GM23248 (cell line): ENCODE measurements at regions not wholly inside any gene's neighbourhood (a gene's known extent, or its start where the extent isn't known, plus 50 kb on each side); places are given as distances from the start of the nearest gene placed in this dataset.

Experiments used
- DNase-seq: peaks from one replicate; pipeline ENCODE4 v3.0.0-alpha.2; 2015
- H2AFZ ChIP-seq: fragments of 200-600 bp; sonication (generic); 2 replicates; pipeline ENCODE4 v1.6.1; 2016; ENCODE audit warnings: antibody characterized with exemption
- H3F3A ChIP-seq: fragments of 200-600 bp; sonication (generic); 2 replicates; pipeline ENCODE4 v1.6.1; 2016; ENCODE audit warnings: mild to moderate bottlenecking, antibody characterized with exemption, mixed run types; ENCODE audit not compliant: insufficient read depth
- H3K27ac ChIP-seq: fragments of 200-600 bp; sonication (generic); 2 replicates; pipeline ENCODE4 v1.5.1; 2016; ENCODE audit warnings: mild to moderate bottlenecking
- H3K27me3 ChIP-seq: fragments of 200-600 bp; sonication (generic); replicated peaks from 2 replicates; pipeline ENCODE4 v1.6.1; 2016; ENCODE audit warnings: mild to moderate bottlenecking; ENCODE audit not compliant: insufficient read depth
- H3K36me3 ChIP-seq: fragments of 200-600 bp; sonication (generic); 2 replicates; pipeline ENCODE4 v1.6.1; 2016; ENCODE audit warnings: low read depth, mild to moderate bottlenecking
- H3K4me1 ChIP-seq: fragments of 200-600 bp; sonication (generic); 2 replicates; pipeline ENCODE4 v1.6.1; 2016; ENCODE audit warnings: mild to moderate bottlenecking; ENCODE audit not compliant: insufficient read depth
- H3K4me2 ChIP-seq: fragments of 200-600 bp; sonication (generic); one replicate; pipeline ENCODE4 v1.6.1; 2016; ENCODE audit warnings: mild to moderate bottlenecking; ENCODE audit not compliant: unreplicated experiment
- H3K4me3 ChIP-seq: fragments of 200-600 bp; sonication (generic); 2 replicates; pipeline ENCODE4 v1.5.1; 2016; ENCODE audit warnings: mild to moderate bottlenecking
- H3K79me2 ChIP-seq: fragments of 200-600 bp; sonication (generic); 2 replicates; pipeline ENCODE4 v1.6.1; 2016; ENCODE audit warnings: mild to moderate bottlenecking; ENCODE audit not compliant: insufficient read depth
- H3K9ac ChIP-seq: fragments of 200-600 bp; sonication (generic); 2 replicates; pipeline ENCODE4 v1.6.1; 2016; ENCODE audit warnings: mild to moderate bottlenecking
- H3K9me2 ChIP-seq: fragments of 200-600 bp; sonication (generic); 2 replicates; pipeline ENCODE4 v1.6.1; 2016; ENCODE audit warnings: mixed run types, mild to moderate bottlenecking, moderate library complexity; ENCODE audit not compliant: insufficient read depth
- H3K9me3 ChIP-seq: fragments of 200-600 bp; sonication (generic); one replicate; pipeline ENCODE4 v1.6.1; 2017; ENCODE audit warnings: low read depth
- H4K20me1 ChIP-seq: fragments of 200-600 bp; sonication (generic); 2 replicates; pipeline ENCODE4 v1.6.0; 2016; ENCODE audit not compliant: insufficient read depth
- EZH2 ChIP-seq: fragments of 200-600 bp; sonication (generic); IDR thresholded peaks from 2 replicates; pipeline ENCODE4 v1.6.1; 2018; ENCODE audit warnings: antibody characterized with exemption, mild to moderate bottlenecking; ENCODE audit not compliant: insufficient read depth, poor library complexity, severe bottlenecking
- EZH2phosphoT487 ChIP-seq: fragments of 200-600 bp; sonication (generic); IDR thresholded peaks from 2 replicates; pipeline ENCODE4 v1.6.1; 2018; ENCODE audit warnings: antibody characterized with exemption, moderate library complexity, mild to moderate bottlenecking, low read depth; ENCODE audit not compliant: insufficient read depth
- WGBS, 2 experiments: methylation state at CpG; one replicate each; pipeline ENCODE4 v1.1.6; 2015 to 2017; ENCODE audit warnings: low lambda C conversion rate in 2 of 2, low coverage in 1 of 2; ENCODE audit errors: missing lambda C conversion rate in 2 of 2; 5-methylcytosine and 5-hydroxymethylcytosine counted together
- in situ Hi-C: fragments of 300-500 bp; cut with MboI; formaldehyde crosslinking; loops from 2 replicates; pipeline ENCODE4 v1.15.0; 2020

DNA sequence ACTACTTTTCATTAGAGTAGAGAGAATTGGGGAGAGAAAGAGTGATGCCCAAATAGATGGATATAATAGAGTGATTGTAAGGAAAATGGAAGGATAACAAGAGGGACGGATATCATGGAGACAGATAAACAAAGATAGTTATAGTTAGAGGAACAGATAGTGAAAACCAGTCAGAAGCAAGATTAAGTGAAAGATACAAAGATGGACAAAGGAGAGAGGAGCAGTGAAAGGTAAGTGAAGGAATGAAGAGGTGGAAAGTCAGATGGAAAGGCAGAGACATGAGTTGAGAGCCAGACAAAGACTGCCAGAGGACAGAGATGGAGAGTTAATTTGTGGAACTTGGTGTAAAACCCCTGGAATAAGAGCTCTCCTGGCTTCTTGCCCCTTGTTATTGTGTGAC is 59.2 kb upstream of the CISTR start:
- Histone ChIP-seq H3K9ac (no peak overlapping the region), H3K27me3 (peaks cover 65% of the 10 kb centered on the region)

DNA sequence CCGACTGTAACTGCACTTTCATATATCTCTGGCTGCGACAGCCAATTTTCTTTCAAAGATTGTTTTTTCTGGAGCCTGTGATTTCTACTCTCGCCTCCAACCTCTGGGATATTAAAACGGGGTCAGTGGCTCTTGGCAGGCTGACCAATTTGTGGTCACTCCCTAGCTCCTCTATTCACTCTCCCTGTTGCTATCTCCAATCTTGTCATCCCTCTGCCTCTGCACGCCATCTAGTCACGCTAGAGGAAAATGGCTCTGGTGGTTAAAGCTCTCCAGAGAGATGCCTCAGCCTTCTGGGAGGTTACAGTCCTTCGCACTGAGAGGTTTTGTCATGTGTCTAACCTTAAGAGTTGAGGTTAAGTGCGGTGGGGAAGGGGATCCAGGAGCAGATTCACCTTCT is 59.8 kb upstream of the CISTR start:
- Histone ChIP-seq H3K4me2 (no peak overlapping the region), H3K79me2 (no peaks in the 10 kb centered on the region), H3K27ac (no peak overlapping the region), H3K4me3 (no peak overlapping the region), H3K9ac (no peak overlapping the region), H3K36me3 (no peaks in the 10 kb centered on the region), H3K27me3 (peaks cover 71% of the 10 kb centered on the region), H3K9me3 (no peaks in the 10 kb centered on the region), H4K20me1 (no peaks in the 10 kb centered on the region), H2AFZ (no peak overlapping the region), H3K9me2 (no peaks in the 10 kb centered on the region), H3F3A (no peaks in the 10 kb centered on the region), H3K4me1 (no peaks in the 10 kb centered on the region)
- TF ChIP-seq EZH2phosphoT487: no peak
- no peak for TF ChIP-seq EZH2
- DNase-seq: no peak
- in situ Hi-C loops: no loop called here
- WGBS, 2 experiments: 51 to 55% methylated on average over 8 of the region's 8 CpGs

More for the DNA sequence above, 59.2 kb upstream of the CISTR start:
- H3K79me2 ChIP-seq: no peaks in the 10 kb centered on the region
- H3K9me2 ChIP-seq: no peaks in the 10 kb centered on the region
- no peaks in the 10 kb centered on the region for H3K36me3 ChIP-seq
- no peaks in the 10 kb centered on the region for H4K20me1 ChIP-seq
- H3K4me2 ChIP-seq: no peak overlapping the region
- H3K4me1 ChIP-seq: no peaks in the 10 kb centered on the region
- TF ChIP-seq EZH2 (no peak), EZH2phosphoT487 (no peak)
- 50 to 65% methylated on average over 1 of the region's 1 CpG for WGBS, 2 experiments
- H3K9me3 ChIP-seq: no peaks in the 10 kb centered on the region
- no peak for DNase-seq
- no peak overlapping the region for H3K4me3 ChIP-seq
- H2AFZ ChIP-seq: no peak overlapping the region
- H3K27ac ChIP-seq: no peak overlapping the region
- no peaks in the 10 kb centered on the region for H3F3A ChIP-seq
- in situ Hi-C loops: no loop called here

DNA sequence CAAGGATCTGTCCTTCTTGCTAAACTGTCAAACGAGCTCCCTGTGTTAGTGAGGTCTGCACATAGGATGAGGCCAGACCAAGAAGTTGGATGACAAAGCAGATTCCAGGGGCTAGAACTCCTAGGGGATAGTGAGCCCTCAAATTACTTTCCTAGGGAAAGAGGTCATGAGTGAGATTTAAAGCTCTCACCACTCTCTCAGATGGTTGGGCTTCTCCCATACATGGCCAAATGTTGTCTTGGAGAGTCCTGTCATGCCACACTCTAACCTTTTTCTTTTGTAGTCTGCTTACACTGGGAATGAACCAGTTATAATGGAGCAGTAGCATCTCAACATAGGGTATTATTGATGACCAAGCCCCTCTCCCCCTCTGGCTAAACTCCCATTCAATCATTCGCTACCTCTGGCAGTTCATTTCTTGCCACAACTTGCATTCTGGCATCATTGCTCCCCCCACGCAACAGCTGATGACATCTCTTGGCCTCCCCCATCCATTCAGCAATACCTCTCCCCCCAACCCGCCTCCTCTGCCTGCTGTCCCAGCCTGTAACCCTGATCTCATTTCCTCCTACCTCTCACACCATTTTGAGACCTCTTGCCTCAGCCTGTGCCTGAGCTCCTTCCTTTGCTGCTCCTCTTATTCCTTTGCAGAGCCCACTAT is 64.7 kb upstream of the CISTR start:
- H3K4me3 ChIP-seq: no peak overlapping the region
- no peaks in the 10 kb centered on the region for H3K79me2 ChIP-seq
- H3K4me2 ChIP-seq: no peak overlapping the region
- no peaks in the 10 kb centered on the region for H3K9me3 ChIP-seq
- H3K9me2 ChIP-seq: no peaks in the 10 kb centered on the region
- no peak overlapping the region for H3K27ac ChIP-seq
- H3K4me1 ChIP-seq: no peaks in the 10 kb centered on the region
- H3K27me3 ChIP-seq: peaks cover 70% of the 10 kb centered on the region
- no peak for DNase-seq
- no peaks in the 10 kb centered on the region for H3F3A ChIP-seq
- H2AFZ ChIP-seq: no peak overlapping the region
- H3K9ac ChIP-seq: no peak overlapping the region
- H4K20me1 ChIP-seq: no peaks in the 10 kb centered on the region
- WGBS, 2 experiments: 27 to 30% methylated on average over 4 of the region's 4 CpGs
- in situ Hi-C loops: no loop called here
- TF ChIP-seq EZH2phosphoT487 (no peak), EZH2 (no peak)
- H3K36me3 ChIP-seq: no peaks in the 10 kb centered on the region

DNA sequence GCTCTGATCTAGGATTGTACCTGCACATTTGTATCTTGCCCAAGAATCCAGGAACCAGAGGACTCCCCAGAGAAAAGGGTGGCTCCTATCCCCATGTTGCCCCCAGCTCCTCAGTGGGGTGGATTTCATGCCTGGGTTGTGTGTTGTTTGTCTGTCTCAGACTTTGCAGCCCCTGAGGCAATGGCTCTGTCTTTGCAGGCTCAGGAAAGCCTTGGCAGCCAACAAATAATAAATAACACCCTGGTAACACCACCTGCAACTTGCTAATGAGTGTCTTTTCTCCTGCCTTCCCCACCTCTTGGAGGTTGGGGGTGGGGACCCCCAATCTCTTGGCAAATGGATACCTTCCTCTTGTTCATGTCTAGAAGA is 65.2 kb upstream of the CISTR start:
- in situ Hi-C loops: no loop called here
- no peaks in the 10 kb centered on the region for H3K4me1 ChIP-seq
- H3K9ac ChIP-seq: no peak overlapping the region
- no peak overlapping the region for H3K27ac ChIP-seq
- no peak for TF ChIP-seq EZH2phosphoT487
- no peak for TF ChIP-seq EZH2
- H3F3A ChIP-seq: no peaks in the 10 kb centered on the region
- H2AFZ ChIP-seq: no peak overlapping the region
- peaks cover 65% of the 10 kb centered on the region for H3K27me3 ChIP-seq
- no peaks in the 10 kb centered on the region for H4K20me1 ChIP-seq
- H3K79me2 ChIP-seq: no peaks in the 10 kb centered on the region
- no peak overlapping the region for H3K4me2 ChIP-seq
- H3K36me3 ChIP-seq: no peaks in the 10 kb centered on the region
- H3K9me3 ChIP-seq: no peaks in the 10 kb centered on the region
- H3K9me2 ChIP-seq: no peaks in the 10 kb centered on the region
- DNase-seq: no peak
- H3K4me3 ChIP-seq: no peak overlapping the region
